ENCODE measurements at regions not wholly inside any gene's neighbourhood (a gene's known extent, or its start where the extent isn't known, plus 50 kb on each side); places are given as distances from the start of the nearest gene placed in this dataset.

DNA sequence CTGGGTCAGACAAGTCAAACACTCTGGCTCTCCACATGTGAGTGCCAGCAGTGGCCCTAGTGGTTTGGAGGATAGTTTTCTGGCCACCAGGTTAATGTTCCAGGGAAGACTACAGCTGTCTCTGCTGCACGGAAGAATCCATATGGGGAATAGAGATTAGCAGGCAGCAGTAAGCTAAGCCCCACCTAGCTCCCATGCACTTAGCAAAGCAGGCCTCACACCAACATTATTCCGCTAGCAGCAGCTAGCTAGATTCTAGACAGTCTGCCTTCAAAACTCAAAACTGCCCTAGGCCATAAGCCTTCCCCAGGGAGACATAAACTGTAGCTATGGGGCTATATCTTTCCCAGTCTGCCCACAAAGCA, 86.1 kb downstream of the XIST start:
- Histone ChIP-seq H3K27me3 (ENCODE audit: low read length) (no peaks in the 10 kb centered on the region), H3K79me2 (ENCODE audit: low read length) (no peaks in the 10 kb centered on the region), H2AFZ (ENCODE audit: low read length) (no peak overlapping the region), H3K4me2 (ENCODE audit: low read length) (no peak overlapping the region), H3K9me2 (replicated peaks; ENCODE audit: low read length) (no peaks in the 10 kb centered on the region), H3K36me3 (ENCODE audit: low read depth, low read length) (no peaks in the 10 kb centered on the region), H4K20me1 (ENCODE audit: low read length) (no peaks in the 10 kb centered on the region), H3F3A (ENCODE audit: low read length, unreplicated experiment) (no peaks in the 10 kb centered on the region), H3K4me1 (ENCODE audit: insufficient read depth, low read length) (no peaks in the 10 kb centered on the region), H3K9me3 (ENCODE audit: low read length) (no peaks in the 10 kb centered on the region), H3K27ac (ENCODE audit: low read length) (no peak overlapping the region), H3K4me3 (ENCODE audit: low read length) (no peak overlapping the region), H3K9ac (ENCODE audit: low read length) (no peak overlapping the region)
- intact Hi-C loops (cut with micrococcal nuclease): no loop called here
- no peak for ATAC-seq
- ChIA-PET POLR2A (ENCODE audit: unreplicated experiment) (no interaction called here), CTCF (no interaction called here)
- no TSS peak for BruUV-seq (replicated peaks)
- DNase-seq: no peak
- TF ChIP-seq EZH2phosphoT487 (IDR thresholded peaks at IDR 0.05; ENCODE audit: borderline replicate concordance, low read length) (no peak), EZH2 (IDR thresholded peaks at IDR 0.05; ENCODE audit: low read length, unreplicated experiment) (no peak)
- TF ChIP-seq, protein P1, sequence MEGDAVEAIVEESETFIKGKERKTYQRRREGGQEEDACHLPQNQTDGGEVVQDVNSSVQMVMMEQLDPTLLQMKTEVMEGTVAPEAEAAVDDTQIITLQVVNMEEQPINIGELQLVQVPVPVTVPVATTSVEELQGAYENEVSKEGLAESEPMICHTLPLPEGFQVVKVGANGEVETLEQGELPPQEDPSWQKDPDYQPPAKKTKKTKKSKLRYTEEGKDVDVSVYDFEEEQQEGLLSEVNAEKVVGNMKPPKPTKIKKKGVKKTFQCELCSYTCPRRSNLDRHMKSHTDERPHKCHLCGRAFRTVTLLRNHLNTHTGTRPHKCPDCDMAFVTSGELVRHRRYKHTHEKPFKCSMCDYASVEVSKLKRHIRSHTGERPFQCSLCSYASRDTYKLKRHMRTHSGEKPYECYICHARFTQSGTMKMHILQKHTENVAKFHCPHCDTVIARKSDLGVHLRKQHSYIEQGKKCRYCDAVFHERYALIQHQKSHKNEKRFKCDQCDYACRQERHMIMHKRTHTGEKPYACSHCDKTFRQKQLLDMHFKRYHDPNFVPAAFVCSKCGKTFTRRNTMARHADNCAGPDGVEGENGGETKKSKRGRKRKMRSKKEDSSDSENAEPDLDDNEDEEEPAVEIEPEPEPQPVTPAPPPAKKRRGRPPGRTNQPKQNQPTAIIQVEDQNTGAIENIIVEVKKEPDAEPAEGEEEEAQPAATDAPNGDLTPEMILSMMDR (conservative IDR thresholded peaks at IDR 0.05; ENCODE audit: low read depth, low read length): no peak

DNA sequence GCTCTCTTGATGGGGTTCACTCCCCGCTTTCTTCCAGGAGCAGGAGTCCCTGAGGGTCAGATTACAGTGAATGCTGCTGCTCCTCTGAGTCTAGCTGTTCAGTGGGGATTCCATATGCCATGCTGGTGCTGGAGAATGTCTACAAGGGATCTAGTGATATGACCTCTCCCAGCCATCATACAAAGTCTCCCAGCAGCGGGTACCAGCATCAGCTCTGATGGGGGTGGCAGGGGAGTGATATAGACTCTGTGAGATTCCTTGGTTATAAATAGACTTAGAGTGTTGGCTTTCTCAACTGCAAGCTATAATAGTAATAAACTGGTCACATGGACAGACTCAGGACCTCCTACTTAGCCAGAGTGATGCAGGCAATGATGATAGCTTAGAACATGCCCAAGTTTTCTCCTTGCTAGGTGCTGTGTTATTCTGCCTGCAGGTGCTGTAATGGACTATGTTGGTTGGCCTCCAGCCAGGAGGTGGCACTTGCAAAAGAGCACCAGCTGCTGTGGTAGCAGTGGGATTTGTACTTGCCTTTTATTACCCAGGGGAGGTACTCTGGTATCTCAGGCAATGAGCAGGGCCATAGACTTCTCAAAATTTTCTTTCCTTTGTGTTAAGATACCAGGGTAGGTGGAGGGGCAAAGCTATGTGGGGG, 86.6 kb downstream of the XIST start:
- DNase-seq (no peak), ATAC-seq (no peak)
- Histone ChIP-seq H3K9me2 (replicated peaks; ENCODE audit: low read length) (no peaks in the 10 kb centered on the region), H3K4me2 (ENCODE audit: low read length) (no peak overlapping the region), H3K27ac (ENCODE audit: low read length) (no peak overlapping the region), H3F3A (ENCODE audit: low read length, unreplicated experiment) (no peaks in the 10 kb centered on the region), H3K9me3 (ENCODE audit: low read length) (no peaks in the 10 kb centered on the region), H4K20me1 (ENCODE audit: low read length) (no peaks in the 10 kb centered on the region), H3K4me3 (ENCODE audit: low read length) (no peak overlapping the region), H2AFZ (ENCODE audit: low read length) (no peak overlapping the region), H3K4me1 (ENCODE audit: insufficient read depth, low read length) (no peaks in the 10 kb centered on the region), H3K27me3 (ENCODE audit: low read length) (no peaks in the 10 kb centered on the region), H3K9ac (ENCODE audit: low read length) (no peak overlapping the region), H3K36me3 (ENCODE audit: low read depth, low read length) (no peaks in the 10 kb centered on the region), H3K79me2 (ENCODE audit: low read length) (no peaks in the 10 kb centered on the region)
- BruUV-seq (replicated peaks): no TSS peak
- intact Hi-C loops (cut with micrococcal nuclease): no loop called here
- ChIA-PET CTCF (no interaction called here), POLR2A (ENCODE audit: unreplicated experiment) (no interaction called here)
- TF ChIP-seq, protein P1 (conservative IDR thresholded peaks at IDR 0.05; ENCODE audit: low read depth, low read length): no peak
- TF ChIP-seq EZH2 (IDR thresholded peaks at IDR 0.05; ENCODE audit: low read length, unreplicated experiment) (no peak), EZH2phosphoT487 (IDR thresholded peaks at IDR 0.05; ENCODE audit: borderline replicate concordance, low read length) (no peak)

DNA sequence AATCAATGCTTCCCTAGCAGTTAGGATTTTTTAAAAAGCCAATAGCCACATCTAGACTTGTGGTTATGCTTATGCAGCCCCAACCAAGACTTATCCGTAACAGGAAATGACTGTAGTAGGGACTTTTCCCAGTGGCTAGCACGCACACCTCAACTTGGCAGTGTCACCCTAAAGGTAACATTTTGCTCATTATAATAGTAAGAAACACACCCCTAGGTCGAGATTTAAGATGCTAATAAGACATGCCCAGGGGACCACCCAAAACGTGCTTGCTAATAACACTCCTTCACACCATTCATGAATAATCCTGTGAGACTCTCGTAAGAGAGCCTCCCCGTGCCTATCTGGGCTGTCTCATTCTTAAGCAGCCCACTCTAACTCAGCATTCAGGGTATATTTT, 94.3 kb downstream of the XIST start:
- no TSS peak for BruUV-seq (replicated peaks)
- CTCF ChIA-PET: no interaction called here
- H3K27me3 ChIP-seq (ENCODE audit: low read length): no peaks in the 10 kb centered on the region

More for the DNA sequence above, 94.3 kb downstream of the XIST start:
- TF ChIP-seq EZH2 (IDR thresholded peaks at IDR 0.05; ENCODE audit: low read length, unreplicated experiment) (no peak), EZH2phosphoT487 (IDR thresholded peaks at IDR 0.05; ENCODE audit: borderline replicate concordance, low read length) (no peak)
- TF ChIP-seq, protein P1 (conservative IDR thresholded peaks at IDR 0.05; ENCODE audit: low read depth, low read length): no peak
- Histone ChIP-seq H4K20me1 (ENCODE audit: low read length) (no peaks in the 10 kb centered on the region), H3K79me2 (ENCODE audit: low read length) (no peaks in the 10 kb centered on the region), H3K9ac (ENCODE audit: low read length) (no peak overlapping the region), H3K9me3 (ENCODE audit: low read length) (no peaks in the 10 kb centered on the region), H3K4me2 (ENCODE audit: low read length) (no peak overlapping the region), H3F3A (ENCODE audit: low read length, unreplicated experiment) (no peaks in the 10 kb centered on the region), H3K36me3 (ENCODE audit: low read depth, low read length) (no peaks in the 10 kb centered on the region), H3K27ac (ENCODE audit: low read length) (no peak overlapping the region), H3K4me1 (ENCODE audit: insufficient read depth, low read length) (peaks cover 6% of the 10 kb centered on the region; the same call in 1 of the 2 replicates), H3K9me2 (replicated peaks; ENCODE audit: low read length) (no peaks in the 10 kb centered on the region), H2AFZ (ENCODE audit: low read length) (no peak overlapping the region), H3K4me3 (ENCODE audit: low read length) (no peak overlapping the region)
- ATAC-seq (no peak), DNase-seq (peak; percentile 6)
- POLR2A ChIA-PET (ENCODE audit: unreplicated experiment): no interaction called here
- intact Hi-C loops (cut with micrococcal nuclease): no loop called here

All from PC-3 (cell line).